ENCODE measurements at regions not wholly inside any gene's neighbourhood (a gene's known extent, or its start where the extent isn't known, plus 50 kb on each side); places are given as distances from the start of the nearest gene placed in this dataset.

- ATAC-seq, result no peak
- Mint-ChIP-seq H3K27ac (no peak overlapping the region), H3K36me3 (no peaks in the 10 kb centered on the region), H3K27me3 (peaks cover 31 to 37% of the 10 kb centered on the region in 2 donors), H3K4me3 (no peak overlapping the region), H3K4me1 (ENCODE audit: low read depth in 2 of 2) (peaks cover 7 to 27% of the 10 kb centered on the region in 2 donors), H3K9me3 (no peaks in the 10 kb centered on the region)
- DNase-seq (ENCODE audit: low spot score), result no peak
These were observed 263.8 kb upstream of the TNRC6C start for GRCh38 chr17:77694391-77695363.

DNA sequence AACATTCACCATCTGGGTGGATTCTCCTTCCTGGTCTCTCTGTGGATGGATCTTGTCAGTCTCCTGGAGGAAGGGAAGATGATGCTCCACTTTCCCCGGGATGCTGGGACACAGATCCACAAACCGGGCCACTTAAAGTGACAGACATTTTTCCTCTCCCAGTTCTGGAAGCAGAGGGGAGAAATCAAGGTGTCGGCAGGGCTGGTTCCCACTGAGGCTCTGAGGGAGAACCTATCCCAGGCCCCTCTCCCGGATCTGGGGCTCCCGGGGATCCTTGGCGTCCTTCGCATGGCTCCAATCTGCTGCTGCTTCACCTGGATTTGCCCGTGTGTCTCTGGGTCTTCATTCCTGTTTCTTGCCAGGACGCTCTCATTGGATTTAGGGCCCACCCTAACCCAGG is 263.1 kb upstream of the TNRC6C start:
- no peak for ATAC-seq
- peaks cover 31 to 37% of the 10 kb centered on the region in 2 donors for H3K27me3 Mint-ChIP-seq
- H3K36me3 Mint-ChIP-seq, result no peaks in the 10 kb centered on the region
- DNase-seq (ENCODE audit: low spot score), result no peak
- no peak overlapping the region for H3K27ac Mint-ChIP-seq
- H3K4me3 Mint-ChIP-seq, result no peak overlapping the region
- H3K4me1 Mint-ChIP-seq (ENCODE audit: low read depth in 2 of 2), result peaks cover 7 to 23% of the 10 kb centered on the region in 2 donors
- no peaks in the 10 kb centered on the region for H3K9me3 Mint-ChIP-seq

DNA sequence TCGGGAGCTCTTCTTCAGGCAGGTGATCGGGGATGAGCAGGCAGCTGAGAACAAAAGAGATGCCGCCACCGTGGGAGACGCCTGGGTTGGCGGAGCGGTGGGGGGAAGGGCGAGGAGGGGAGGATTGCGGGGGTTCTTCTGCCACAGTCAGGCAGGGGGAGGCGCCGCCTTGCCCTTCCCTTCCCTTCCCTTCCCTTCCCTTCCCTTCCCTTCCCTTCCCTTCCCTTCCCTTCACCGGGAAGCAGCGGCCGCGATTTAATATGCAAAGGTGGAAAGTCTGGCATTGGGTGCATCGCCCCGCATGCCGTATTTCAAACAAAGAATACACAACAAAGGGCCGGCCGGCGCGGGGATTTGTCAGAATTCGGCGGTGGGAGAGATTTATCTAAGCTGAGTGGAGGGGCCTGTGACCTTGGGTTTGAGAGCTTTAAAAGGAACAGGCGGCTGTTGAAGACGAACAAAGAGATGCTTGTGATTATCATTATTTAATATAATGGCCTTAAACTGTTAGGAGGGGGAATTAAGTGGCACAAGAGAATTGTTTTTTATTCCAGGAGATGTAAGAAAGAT is 262.3 kb upstream of the TNRC6C start:
- no peak overlapping the region for H3K27ac Mint-ChIP-seq

DNA sequence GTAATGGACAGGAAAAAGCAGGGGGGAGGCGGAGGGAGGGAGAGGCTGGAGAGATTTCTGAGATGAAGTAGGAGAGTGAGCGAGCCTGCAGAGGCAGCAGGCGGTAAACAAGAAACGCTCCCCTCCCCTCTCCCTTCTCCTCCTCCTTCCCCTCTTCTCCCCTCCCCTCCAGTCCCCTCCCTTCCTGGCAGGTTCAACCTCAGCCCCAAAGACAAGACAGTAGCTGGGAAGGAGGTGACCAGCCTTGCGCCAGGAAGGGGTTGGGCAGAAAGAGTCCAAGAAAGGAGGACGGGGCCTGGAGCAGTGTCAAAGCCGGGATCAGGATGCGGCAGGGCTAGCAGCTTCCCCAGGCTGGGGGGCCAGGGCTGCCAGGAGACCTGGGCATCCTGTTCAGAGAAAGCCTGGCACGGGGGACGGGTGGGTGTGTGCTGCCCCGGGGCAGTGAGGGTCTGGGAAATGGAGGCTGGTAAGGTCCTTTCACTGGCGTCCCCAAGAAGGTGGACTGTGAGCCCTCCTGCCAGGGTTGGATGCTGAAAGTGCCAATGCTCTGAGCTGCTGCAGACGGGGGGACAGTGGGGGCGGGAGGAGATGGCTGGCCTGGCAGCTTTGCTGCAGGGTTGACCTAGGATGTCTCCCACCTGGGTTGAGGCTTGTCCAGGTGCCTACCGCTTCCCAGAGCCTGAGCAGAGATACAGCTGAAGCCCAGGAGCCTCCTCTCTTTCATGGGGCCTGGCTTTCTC is 261.6 kb upstream of the TNRC6C start:
- Mint-ChIP-seq H3K27me3 (peaks cover 24 to 35% of the 10 kb centered on the region in 2 donors), H3K36me3 (peaks cover 4% of the 10 kb centered on the region), H3K9me3 (no peaks in the 10 kb centered on the region), H3K4me1 (ENCODE audit: low read depth in 2 of 2) (peaks cover 7 to 11% of the 10 kb centered on the region in 2 donors), H3K27ac (no peak overlapping the region), H3K4me3 (no peak overlapping the region)
- DNase-seq (ENCODE audit: low spot score) (peak; percentile 23), ATAC-seq (no peak)

More for the DNA sequence above, 262.3 kb upstream of the TNRC6C start:
- Mint-ChIP-seq H3K27me3 (peaks cover 29 to 37% of the 10 kb centered on the region in 2 donors), H3K4me3 (no peak overlapping the region), H3K36me3 (no peaks in the 10 kb centered on the region), H3K9me3 (no peaks in the 10 kb centered on the region), H3K4me1 (ENCODE audit: low read depth in 2 of 2) (peaks cover 7 to 15% of the 10 kb centered on the region in 2 donors)
- ATAC-seq (no peak), DNase-seq (ENCODE audit: low spot score) (no peak)

- peaks cover 11% of the 10 kb centered on the region for H3K36me3 Mint-ChIP-seq
- H3K4me1 Mint-ChIP-seq (ENCODE audit: low read depth in 2 of 2), result peaks cover 3 to 4% of the 10 kb centered on the region in 2 donors
- ATAC-seq (peak in 1 of 2 donors; percentile 24), DNase-seq (ENCODE audit: low spot score) (peak; percentile 5)
- no peak overlapping the region for H3K27ac Mint-ChIP-seq
- H3K4me3 Mint-ChIP-seq, result no peak overlapping the region
- H3K9me3 Mint-ChIP-seq, result no peaks in the 10 kb centered on the region
- H3K27me3 Mint-ChIP-seq, result peaks cover 24 to 34% of the 10 kb centered on the region in 2 donors
These were observed 260.8 kb upstream of the TNRC6C start for GRCh38 chr17:77697480-77698400.

DNA sequence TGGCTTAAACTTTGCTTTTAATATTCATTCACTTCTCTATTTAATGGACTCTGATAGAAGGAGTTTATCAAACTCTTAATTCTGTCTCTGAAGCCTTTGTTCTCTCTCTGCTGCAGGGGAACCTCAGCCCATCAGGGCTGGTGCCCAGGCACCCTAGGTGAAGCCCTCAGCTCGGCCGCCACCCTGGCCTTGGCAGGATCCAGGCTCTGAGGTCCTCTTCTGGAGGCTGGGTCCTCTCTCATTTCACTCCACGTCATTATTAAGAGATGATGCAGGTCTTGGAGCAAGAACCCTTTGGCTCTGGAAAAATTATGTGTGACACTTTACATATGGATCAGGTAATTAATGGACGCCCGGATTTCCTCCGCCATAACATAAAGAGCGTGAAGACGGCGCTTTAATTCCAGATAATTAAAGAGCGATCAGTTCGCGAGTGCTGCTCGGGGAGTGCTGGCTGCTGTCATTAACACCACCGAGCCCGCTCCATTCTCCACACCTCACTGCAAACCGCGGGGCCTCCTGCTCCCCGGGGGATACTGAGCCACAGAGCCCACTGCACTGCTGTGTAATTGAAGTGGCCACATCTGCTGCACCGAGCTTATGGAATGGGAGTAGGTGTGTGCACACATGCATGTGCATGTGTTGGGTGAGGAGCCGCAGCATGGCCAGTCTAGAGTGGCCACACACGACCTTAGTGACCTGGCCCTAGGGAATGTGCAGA is 259.4 kb upstream of the TNRC6C start:
- Mint-ChIP-seq H3K36me3 (peaks cover 21% of the 10 kb centered on the region), H3K4me1 (ENCODE audit: low read depth in 2 of 2) (peaks cover 0 to 4% of the 10 kb centered on the region in 2 donors), H3K9me3 (peaks cover 8% of the 10 kb centered on the region), H3K27me3 (peaks cover 30 to 38% of the 10 kb centered on the region in 2 donors), H3K27ac (no peak overlapping the region), H3K4me3 (no peak overlapping the region)
- ATAC-seq (no peak), DNase-seq (ENCODE audit: low spot score) (peak; percentile 31)

- ATAC-seq (no peak), DNase-seq (ENCODE audit: low spot score) (peak; percentile 52)
- H3K36me3 Mint-ChIP-seq, result peaks cover 29% of the 10 kb centered on the region
- no peak overlapping the region for H3K4me3 Mint-ChIP-seq
- H3K4me1 Mint-ChIP-seq (ENCODE audit: low read depth in 2 of 2), result peaks cover 0 to 4% of the 10 kb centered on the region in 2 donors
- H3K9me3 Mint-ChIP-seq, result peaks cover 8% of the 10 kb centered on the region
- H3K27me3 Mint-ChIP-seq, result peaks cover 29 to 35% of the 10 kb centered on the region in 2 donors
- H3K27ac Mint-ChIP-seq, result no peak overlapping the region
These were observed 258.2 kb upstream of the TNRC6C start for GRCh38 chr17:77700165-77700881.

DNA sequence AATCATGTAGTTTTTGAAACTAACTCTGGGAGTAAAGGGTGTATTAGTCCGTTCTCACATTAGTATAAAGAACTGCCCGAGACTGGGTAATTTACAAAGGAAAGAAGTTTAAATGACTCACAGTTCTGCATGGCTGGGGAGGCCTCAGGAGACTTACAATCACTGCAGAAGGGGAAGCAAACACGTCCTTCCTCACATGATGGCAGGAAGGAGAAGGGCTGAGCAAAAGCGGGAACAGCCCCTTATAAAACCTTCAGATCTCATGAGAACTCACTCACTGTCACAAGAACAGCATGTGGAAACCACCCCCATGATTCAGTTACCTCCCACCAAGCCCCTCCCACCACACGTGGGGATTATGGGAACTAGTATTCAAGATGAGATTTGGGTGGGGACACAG is 256.5 kb upstream of the TNRC6C start:
- Mint-ChIP-seq H3K36me3 (peaks cover 29% of the 10 kb centered on the region), H3K9me3 (peaks cover 8% of the 10 kb centered on the region), H3K27ac (no peak overlapping the region), H3K27me3 (peaks cover 15 to 24% of the 10 kb centered on the region in 2 donors), H3K4me1 (ENCODE audit: low read depth in 2 of 2) (no peaks in the 10 kb centered on the region), H3K4me3 (no peak overlapping the region)
- DNase-seq (ENCODE audit: low spot score) (peak; percentile 38), ATAC-seq (no peak)

DNA sequence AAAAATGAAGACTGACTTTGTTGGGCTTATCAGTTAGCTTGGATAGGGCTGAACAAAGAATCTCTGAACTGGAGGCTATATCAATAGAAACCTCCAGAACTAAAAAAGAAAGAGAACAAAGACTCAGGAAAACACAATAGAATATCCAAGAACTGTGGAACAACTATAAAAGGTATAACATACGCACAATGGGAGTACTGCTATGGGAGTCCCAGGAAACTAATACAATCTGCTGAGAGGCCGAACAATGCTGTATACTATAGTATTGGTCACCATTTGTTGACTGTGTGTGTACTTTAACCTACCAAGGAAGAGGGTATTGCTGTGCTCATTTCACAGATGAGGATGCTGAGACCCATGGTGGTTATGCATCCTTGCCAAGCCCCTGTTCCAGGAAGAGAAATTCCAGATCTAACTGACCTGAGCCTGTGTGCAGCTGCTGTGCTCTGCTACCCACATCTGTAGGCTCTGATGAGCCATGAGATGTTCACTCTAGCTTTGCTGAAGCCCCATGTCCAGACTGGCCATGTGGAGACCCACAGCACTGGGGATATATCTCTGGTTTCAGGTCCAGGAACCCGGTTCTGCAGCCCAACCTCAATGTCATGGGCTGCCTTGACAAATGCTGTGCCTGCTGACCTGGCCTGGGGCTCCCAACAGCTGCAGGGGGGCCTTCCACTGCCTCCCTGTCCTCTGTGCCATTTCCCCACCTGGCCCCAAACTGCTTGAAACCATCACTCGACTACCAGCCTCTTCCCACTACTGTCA is 254.3 kb upstream of the TNRC6C start:
- Mint-ChIP-seq H3K4me1 (ENCODE audit: low read depth in 2 of 2) (no peaks in the 10 kb centered on the region), H3K36me3 (peaks cover 29% of the 10 kb centered on the region), H3K4me3 (no peak overlapping the region), H3K9me3 (peaks cover 8% of the 10 kb centered on the region), H3K27ac (no peak overlapping the region), H3K27me3 (peaks cover 12 to 15% of the 10 kb centered on the region in 2 donors)
- DNase-seq (ENCODE audit: low spot score) (peak; percentile 47), ATAC-seq (no peak)

GRCh38 chr17:77706938-77707337 is 251.6 kb upstream of the TNRC6C start:
- Mint-ChIP-seq H3K27ac (no peak overlapping the region), H3K4me3 (no peak overlapping the region), H3K4me1 (ENCODE audit: low read depth in 2 of 2) (no peaks in the 10 kb centered on the region), H3K27me3 (peaks cover 12 to 19% of the 10 kb centered on the region in 2 donors), H3K36me3 (peaks cover 25% of the 10 kb centered on the region), H3K9me3 (peaks cover 8% of the 10 kb centered on the region)
- DNase-seq (ENCODE audit: low spot score), result peak; percentile 39
- ATAC-seq, result no peak

GRCh38 chr17:77707546-77707945 is 251.0 kb upstream of the TNRC6C start:
- ATAC-seq, result peak in 1 of 2 donors; percentile 41
- Mint-ChIP-seq H3K27me3 (peaks cover 12 to 17% of the 10 kb centered on the region in 2 donors), H3K4me3 (no peak overlapping the region), H3K4me1 (ENCODE audit: low read depth in 2 of 2) (no peaks in the 10 kb centered on the region), H3K36me3 (peaks cover 19% of the 10 kb centered on the region), H3K9me3 (peaks cover 8% of the 10 kb centered on the region), H3K27ac (no peak overlapping the region)
- DNase-seq (ENCODE audit: low spot score), result peak; percentile 44
